Endothelial cell of umbilical vein (primary cell): ENCODE measurements at regions not wholly inside any gene's neighbourhood (a gene's known extent, or its start where the extent isn't known, plus 50 kb on each side); places are given as distances from the start of the nearest gene placed in this dataset.

Source experiments
- CTCF ChIP-seq, 2 donors: IDR thresholded peaks; 1 replicate in 1 of 2; 2 replicates in 1 of 2; pipeline ENCODE4 v1.5.1; 2011; ENCODE audit warnings: low read length in 2 of 2, mild to moderate bottlenecking in 2 of 2, moderate library complexity in 2 of 2, control low read depth in 1 of 2, inconsistent platforms in 1 of 2, low read depth in 1 of 2; ENCODE audit not compliant: insufficient read depth in 1 of 2; ENCODE audit errors: extremely low read depth in 1 of 2
- EZH2 ChIP-seq: IDR thresholded peaks from 2 replicates; pipeline ENCODE4 v1.6.1; 2012; ENCODE audit warnings: borderline replicate concordance, low read depth, mild to moderate bottlenecking, moderate library complexity, low read length, inconsistent platforms; ENCODE audit not compliant: severe bottlenecking
- FOS ChIP-seq: IDR thresholded peaks from 2 replicates; pipeline ENCODE4 v1.6.1; 2011; ENCODE audit warnings: mild to moderate bottlenecking, low read length, moderate library complexity, borderline replicate concordance; ENCODE audit not compliant: insufficient read depth
- JUN ChIP-seq: IDR thresholded peaks from 2 replicates; pipeline ENCODE4 v1.6.1; 2011; ENCODE audit warnings: borderline replicate concordance, low read depth; ENCODE audit not compliant: insufficient read length, insufficient read depth
- MAX ChIP-seq: IDR thresholded peaks from 2 replicates; pipeline ENCODE4 v1.6.1; 2011; ENCODE audit not compliant: insufficient read depth, insufficient read length
- POLR2A ChIP-seq: IDR thresholded peaks from 2 replicates; pipeline ENCODE4 v1.6.1; 2012; ENCODE audit warnings: low read depth, mild to moderate bottlenecking, control low read depth, low read length
- POLR2AphosphoS5 ChIP-seq: IDR thresholded peaks from 2 replicates; pipeline ENCODE4 v1.6.1; 2012; ENCODE audit warnings: low read depth, mild to moderate bottlenecking, control low read depth, low read length, moderate library complexity; ENCODE audit not compliant: insufficient read depth

- TF ChIP-seq CTCF (IDR thresholded peaks at IDR 0.05; ENCODE audit: extremely low read depth in 1 of 2, insufficient read depth in 1 of 2, low read depth in 1 of 2, low read length in 2 of 2) (no peak), JUN (no peak), EZH2 (no peak), POLR2A (no peak), POLR2AphosphoS5 (no peak), MAX (no peak), FOS (no peak)
Measured at GRCh38 chr18:51398104-51398503, 200.6 kb upstream of the MEX3C start.
